ENCODE measurements at regions not wholly inside any gene's neighbourhood (a gene's known extent, or its start where the extent isn't known, plus 50 kb on each side); places are given as distances from the start of the nearest gene placed in this dataset.
A peak's percentile ranks its signal among the peaks of the same experiment; 100 is the strongest.

- TF ChIP-seq CTCF (IDR thresholded peaks at IDR 0.05), result no peak
- no peak for TF ChIP-seq POLR2A (IDR thresholded peaks at IDR 0.05)
- TF ChIP-seq POLR2AphosphoS5 (IDR thresholded peaks at IDR 0.05), result no peak
Measured at GRCh38 chr5:88503041-88503345, 234.3 kb upstream of the TMEM161B start.

GRCh38 chr5:88502179-88503040 is 233.8 kb upstream of the TMEM161B start:
- no peaks in the 10 kb centered on the region for H3K27me3 ChIP-seq
- DNase-seq (ENCODE audit: low spot score in 2 of 2), result no peak
- no peaks in the 10 kb centered on the region for H3K36me3 ChIP-seq
- intact Hi-C loops (cut with DNase I; ENCODE audit: low total_unique reads), result no loop called here
- H3K27ac ChIP-seq, result no peak overlapping the region
- H3K4me3 ChIP-seq, result peak overlapping the region; percentile 50 to 65 (median 55)
- TF ChIP-seq POLR2AphosphoS5 (IDR thresholded peaks at IDR 0.05) (no peak), POLR2A (IDR thresholded peaks at IDR 0.05) (no peak), CTCF (IDR thresholded peaks at IDR 0.05) (no peak)
- H3K9me3 ChIP-seq, result no peaks in the 10 kb centered on the region
- no peaks in the 10 kb centered on the region for H3K4me1 ChIP-seq

More at GRCh38 chr5:88503041-88503345, 234.3 kb upstream of the TMEM161B start:
- no peak for DNase-seq (ENCODE audit: low spot score in 2 of 2)
- H3K27me3 ChIP-seq, result no peaks in the 10 kb centered on the region
- H3K4me3 ChIP-seq, result peak overlapping the region; percentile 50 to 65 (median 55)
- H3K27ac ChIP-seq, result no peak overlapping the region
- H3K4me1 ChIP-seq, result no peaks in the 10 kb centered on the region
- intact Hi-C loops (cut with DNase I; ENCODE audit: low total_unique reads), result no loop called here
- no peaks in the 10 kb centered on the region for H3K9me3 ChIP-seq
- no peaks in the 10 kb centered on the region for H3K36me3 ChIP-seq

- no peak for TF ChIP-seq POLR2A (IDR thresholded peaks at IDR 0.05)
- no peak for TF ChIP-seq CTCF (IDR thresholded peaks at IDR 0.05)
- TF ChIP-seq POLR2AphosphoS5 (IDR thresholded peaks at IDR 0.05), result no peak
- no peak overlapping the region for H3K4me3 ChIP-seq
Measured at GRCh38 chr5:88495810-88496209, 227.2 kb upstream of the TMEM161B start.

GRCh38 chr5:88490874-88491273 is 222.2 kb upstream of the TMEM161B start:
- H3K27ac ChIP-seq, result no peak overlapping the region
- H3K9me3 ChIP-seq, result no peaks in the 10 kb centered on the region
- no peak overlapping the region for H3K4me3 ChIP-seq
- H3K36me3 ChIP-seq, result no peaks in the 10 kb centered on the region
- H3K27me3 ChIP-seq, result no peaks in the 10 kb centered on the region
- TF ChIP-seq POLR2AphosphoS5 (IDR thresholded peaks at IDR 0.05) (no peak), CTCF (IDR thresholded peaks at IDR 0.05) (no peak), POLR2A (IDR thresholded peaks at IDR 0.05) (no peak)
- intact Hi-C loops (cut with DNase I; ENCODE audit: low total_unique reads), result no loop called here
- no peak for DNase-seq (ENCODE audit: low spot score in 2 of 2)
- no peaks in the 10 kb centered on the region for H3K4me1 ChIP-seq

More at GRCh38 chr5:88495810-88496209, 227.2 kb upstream of the TMEM161B start:
- Histone ChIP-seq H3K36me3 (no peaks in the 10 kb centered on the region), H3K4me1 (no peaks in the 10 kb centered on the region), H3K27me3 (no peaks in the 10 kb centered on the region), H3K9me3 (no peaks in the 10 kb centered on the region), H3K27ac (no peak overlapping the region)
- intact Hi-C loops (cut with DNase I; ENCODE audit: low total_unique reads), result no loop called here
- DNase-seq (ENCODE audit: low spot score in 2 of 2), result no peak

GRCh38 chr5:88489364-88489763 is 220.7 kb upstream of the TMEM161B start:
- intact Hi-C loops (cut with DNase I; ENCODE audit: low total_unique reads), result no loop called here
- no peak overlapping the region for H3K4me3 ChIP-seq
- no peaks in the 10 kb centered on the region for H3K9me3 ChIP-seq
- no peaks in the 10 kb centered on the region for H3K4me1 ChIP-seq
- TF ChIP-seq CTCF (IDR thresholded peaks at IDR 0.05), result no peak
- no peak overlapping the region for H3K27ac ChIP-seq
- no peaks in the 10 kb centered on the region for H3K36me3 ChIP-seq
- DNase-seq (ENCODE audit: low spot score in 2 of 2), result no peak
- no peaks in the 10 kb centered on the region for H3K27me3 ChIP-seq

Data from breast epithelium (tissue), 4 donors.